Right atrium auricular region (tissue), 2 donors: ENCODE measurements at regions not wholly inside any gene's neighbourhood (a gene's known extent, or its start where the extent isn't known, plus 50 kb on each side); places are given as distances from the start of the nearest gene placed in this dataset.

Source experiments
- DNase-seq: peaks from one replicate; pipeline ENCODE4 v3.0.0-alpha.2; 2019; ENCODE audit warnings: low spot score
- H3K27ac ChIP-seq, 2 donors: fragments of 200-600 bp; sonication (generic); 1 replicate in 1 of 2; 2 replicates in 1 of 2; pipeline ENCODE4 v1.5.1; 2016 to 2019
- H3K27me3 ChIP-seq, 2 donors: fragments of 200-600 bp; sonication (generic); one replicate each; pipeline versions ENCODE4 v1.5.1 to v1.6.0; 2017 to 2019
- H3K36me3 ChIP-seq: fragments of 200-600 bp; sonication (generic); one replicate; pipeline ENCODE4 v1.5.1; 2016
- H3K4me1 ChIP-seq, 2 donors: fragments of 200-600 bp; sonication (generic); one replicate each; pipeline versions ENCODE4 v1.5.1 to v1.6.0; 2017 to 2019
- H3K4me3 ChIP-seq, 2 donors: fragments of 200-600 bp; sonication (generic); 1 replicate in 1 of 2; 2 replicates in 1 of 2; pipeline ENCODE4 v1.5.1; 2017 to 2019; ENCODE audit warnings: mild to moderate bottlenecking in 1 of 2, moderate library complexity in 1 of 2
- H3K9me3 ChIP-seq, 2 donors: fragments of 200-600 bp; sonication (generic); one replicate each; pipeline ENCODE4 v1.5.1; 2019
- CTCF ChIP-seq, 2 donors: fragments of 200-600 bp; sonication (generic); IDR thresholded peaks; one replicate each; pipeline ENCODE4 v1.5.1; 2019; ENCODE audit warnings: antibody characterized with exemption in 2 of 2

GRCh38 chr5:26482810-26483375 lies 555.5 kb downstream of the CDH9 start:
- Histone ChIP-seq H3K36me3 (no peaks in the 10 kb centered on the region), H3K27ac (no peak overlapping the region), H3K9me3 (no peaks in the 10 kb centered on the region), H3K27me3 (no peaks in the 10 kb centered on the region), H3K4me3 (no peak overlapping the region), H3K4me1 (no peaks in the 10 kb centered on the region)
- peak; percentile 25 to 63 for TF ChIP-seq CTCF (IDR thresholded peaks at IDR 0.05)
- no peak for DNase-seq

- TF ChIP-seq CTCF (IDR thresholded peaks at IDR 0.05): no peak
- Histone ChIP-seq H3K27me3 (no peaks in the 10 kb centered on the region), H3K36me3 (no peaks in the 10 kb centered on the region), H3K4me3 (no peak overlapping the region), H3K27ac (no peak overlapping the region), H3K9me3 (no peaks in the 10 kb centered on the region), H3K4me1 (no peaks in the 10 kb centered on the region)
- no peak for DNase-seq
Observed at GRCh38 chr5:26482076-26482809, 556.1 kb downstream of the CDH9 start.

GRCh38 chr5:26470439-26470838 lies 567.9 kb downstream of the CDH9 start:
- no peaks in the 10 kb centered on the region for H3K27me3 ChIP-seq
- H3K4me1 ChIP-seq: no peaks in the 10 kb centered on the region
- no peak overlapping the region for H3K27ac ChIP-seq
- no peaks in the 10 kb centered on the region for H3K9me3 ChIP-seq
- no peak for TF ChIP-seq CTCF (IDR thresholded peaks at IDR 0.05)
- no peak for DNase-seq
- H3K4me3 ChIP-seq: no peak overlapping the region
- H3K36me3 ChIP-seq: no peaks in the 10 kb centered on the region

- H3K4me1 ChIP-seq: no peaks in the 10 kb centered on the region
- H3K27me3 ChIP-seq: no peaks in the 10 kb centered on the region
- no peak overlapping the region for H3K4me3 ChIP-seq
- H3K9me3 ChIP-seq: no peaks in the 10 kb centered on the region
- DNase-seq: no peak
- no peaks in the 10 kb centered on the region for H3K36me3 ChIP-seq
- no peak overlapping the region for H3K27ac ChIP-seq
- no peak for TF ChIP-seq CTCF (IDR thresholded peaks at IDR 0.05)
Observed at GRCh38 chr5:26439121-26439520, 599.3 kb downstream of the CDH9 start.

GRCh38 chr5:26434688-26435087 lies 603.7 kb downstream of the CDH9 start:
- Histone ChIP-seq H3K27me3 (no peaks in the 10 kb centered on the region), H3K9me3 (no peaks in the 10 kb centered on the region), H3K27ac (no peak overlapping the region), H3K4me1 (no peaks in the 10 kb centered on the region), H3K4me3 (no peak overlapping the region), H3K36me3 (no peaks in the 10 kb centered on the region)
- DNase-seq: no peak
- no peak for TF ChIP-seq CTCF (IDR thresholded peaks at IDR 0.05)

- H3K36me3 ChIP-seq: no peaks in the 10 kb centered on the region
- no peak for TF ChIP-seq CTCF (IDR thresholded peaks at IDR 0.05)
- no peaks in the 10 kb centered on the region for H3K27me3 ChIP-seq
- H3K27ac ChIP-seq: no peak overlapping the region
- no peak overlapping the region for H3K4me3 ChIP-seq
- no peak for DNase-seq
- H3K9me3 ChIP-seq: peaks cover 0 to 4% of the 10 kb centered on the region in 2 donors
- no peaks in the 10 kb centered on the region for H3K4me1 ChIP-seq
Observed at GRCh38 chr5:26432386-26432785, 606.0 kb downstream of the CDH9 start.
